B cell (primary cell): ENCODE measurements at regions not wholly inside any gene's neighbourhood (a gene's known extent, or its start where the extent isn't known, plus 50 kb on each side); places are given as distances from the start of the nearest gene placed in this dataset.

Source experiments
- CTCF ChIP-seq: fragments of 200-600 bp; IDR thresholded peaks from one replicate; pipeline ENCODE4 v1.8.0; 2022; ENCODE audit warnings: antibody characterized with exemption, mild to moderate bottlenecking
- EZH2 ChIP-seq: IDR thresholded peaks from 2 replicates; pipeline ENCODE4 v1.6.1; 2012; ENCODE audit warnings: borderline replicate concordance, low read depth, mild to moderate bottlenecking, moderate library complexity, low read length; ENCODE audit not compliant: insufficient read depth, poor library complexity, severe bottlenecking

- no peak for TF ChIP-seq CTCF
- no peak for TF ChIP-seq EZH2
Measured at GRCh38 chr2:75936311-75936710, 225.6 kb upstream of the GCFC2 start.
